NCI-H460 (cell line): ENCODE measurements at regions not wholly inside any gene's neighbourhood (a gene's known extent, or its start where the extent isn't known, plus 50 kb on each side); places are given as distances from the start of the nearest gene placed in this dataset.

Source experiments
- DNase-seq: peaks from one replicate; pipeline ENCODE4 v3.0.0-alpha.2; 2016; ENCODE audit warnings: low read depth; ENCODE audit errors: extremely low read depth
- small RNA-seq, 2 experiments: library from RNA; depleted of rRNA; stranded (forward); fragments of <200 nt; gene quantifications; one replicate each; pipeline ENCODE3, GENCODE V24; 2014

GRCh38 chr11:36724742-36725385 is 126.8 kb upstream of the RAG2 start:
- no peak for DNase-seq

GRCh38 chr11:36722421-36722820 is 124.4 kb upstream of the RAG2 start:
- no peak for DNase-seq

DNA sequence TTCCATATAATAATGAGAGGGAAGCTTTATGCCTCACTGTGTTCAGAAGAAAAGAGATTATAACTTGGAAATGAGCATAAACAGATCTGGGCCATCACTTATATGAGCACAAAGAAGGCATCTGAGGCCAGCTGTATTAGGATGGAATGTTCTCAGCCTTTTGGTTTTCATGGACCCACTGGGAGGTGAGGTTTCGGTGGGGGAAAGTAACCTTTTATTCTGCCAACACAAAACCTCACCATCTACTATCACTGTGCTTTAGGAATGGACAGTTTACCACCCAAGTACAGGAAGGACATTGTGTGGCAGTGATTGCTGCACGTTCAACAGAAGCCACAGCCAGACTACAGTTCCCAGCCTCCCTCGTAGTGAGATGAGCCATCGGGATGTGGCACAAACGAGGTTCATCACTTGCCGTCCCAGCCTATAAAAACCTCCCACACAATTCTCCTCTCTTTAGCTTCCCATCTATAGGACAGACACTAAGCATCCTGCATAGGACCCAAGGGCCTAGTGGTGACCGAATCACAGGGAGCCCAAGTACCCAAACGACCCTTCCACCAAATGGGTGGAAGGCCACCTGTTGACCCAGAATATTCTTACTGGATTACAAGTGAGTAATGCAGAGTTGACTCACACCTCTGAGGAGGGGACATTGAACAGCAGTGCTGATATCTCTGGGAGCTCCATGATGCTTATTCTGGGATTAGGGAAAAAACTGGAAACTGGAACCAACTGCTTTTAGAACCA is 121.5 kb upstream of the RAG2 start:
- DNase-seq: no peak

DNA sequence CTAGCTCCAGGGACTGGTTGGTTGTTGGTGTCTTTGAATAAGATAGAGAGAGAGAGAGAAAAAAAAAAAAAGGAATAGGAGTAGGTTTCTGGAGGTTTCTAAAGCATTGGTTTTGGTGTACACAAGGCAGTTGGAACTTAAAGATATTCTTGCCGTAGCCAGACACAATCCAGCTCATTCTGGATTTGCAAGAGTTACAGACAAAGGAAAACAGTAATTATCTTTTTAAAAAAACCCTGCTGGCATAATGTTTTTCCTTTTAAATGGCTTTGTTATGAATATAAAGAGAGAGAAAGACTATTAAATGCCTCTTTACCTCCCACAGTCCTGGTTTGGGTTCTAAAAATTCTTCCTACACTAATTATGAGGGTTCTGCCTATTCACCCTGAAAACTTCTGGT is 120.4 kb upstream of the RAG2 start:
- no peak for DNase-seq

- no peak for DNase-seq
Observed at GRCh38 chr11:36713715-36714114, 115.7 kb upstream of the RAG2 start.

- no peak for DNase-seq
Observed at GRCh38 chr11:36711104-36711825, 113.2 kb upstream of the RAG2 start.

Small RNA genes in the stretch of these regions (small RNA-seq; reads per million reads assigned to genes)
- 0 reads per million in 2 experiments for gene RF00322
- gene RNU6-99P: 0 reads per million in 2 experiments
